ENCODE measurements at regions not wholly inside any gene's neighbourhood (a gene's known extent, or its start where the extent isn't known, plus 50 kb on each side); places are given as distances from the start of the nearest gene placed in this dataset.

DNA sequence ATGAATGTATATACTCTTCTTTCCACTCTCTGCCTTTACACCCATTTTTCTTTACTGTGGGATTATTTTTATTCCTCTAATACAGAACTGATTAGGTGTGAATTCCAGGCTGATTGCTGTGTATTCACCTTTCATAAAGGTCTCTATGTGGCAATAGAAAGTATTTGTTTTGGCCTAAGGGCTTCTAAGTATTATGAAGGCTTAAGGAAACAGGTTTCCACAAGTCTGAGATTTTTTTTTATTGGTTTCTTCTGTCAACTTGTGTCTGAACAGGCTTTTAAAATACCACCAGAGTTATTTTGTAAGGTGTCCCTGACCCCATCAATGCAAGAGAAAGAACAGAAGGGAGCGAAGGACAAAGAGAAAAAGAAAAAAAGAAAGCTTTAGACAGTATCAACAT lies 1102.0 kb upstream of the SPRY2 start:
- Histone ChIP-seq H3K9me2 (ENCODE audit: insufficient read depth, low read length) (no peaks in the 10 kb centered on the region), H4K20me1 (ENCODE audit: insufficient read depth) (no peaks in the 10 kb centered on the region), H3K9ac (ENCODE audit: low read length) (no peak overlapping the region), H3K9me3 (ENCODE audit: low read length) (no peaks in the 10 kb centered on the region), H3K4me3 (ENCODE audit: low read length) (no peak overlapping the region), H3F3A (ENCODE audit: insufficient read depth, low read length, poor library complexity, severe bottlenecking) (no peaks in the 10 kb centered on the region), H3K27me3 (ENCODE audit: insufficient read depth, low read depth, low read length) (no peaks in the 10 kb centered on the region), H3K27ac (ENCODE audit: low read length) (no peak overlapping the region), H3K4me2 (ENCODE audit: low read length) (no peak overlapping the region), H2AFZ (ENCODE audit: low read depth, low read length) (no peak overlapping the region), H3K36me3 (ENCODE audit: insufficient read depth, low read length) (no peaks in the 10 kb centered on the region), H3K79me2 (replicated peaks; ENCODE audit: insufficient read depth, low read length) (no peaks in the 10 kb centered on the region)
- TF ChIP-seq EZH2 (IDR thresholded peaks at IDR 0.05; ENCODE audit: borderline replicate concordance, insufficient read depth, low read length, poor library complexity, severe bottlenecking) (no peak), EP300 (conservative IDR thresholded peaks at IDR 0.05; ENCODE audit: poor library complexity, severe bottlenecking) (no peak), MXI1 (conservative IDR thresholded peaks at IDR 0.05; ENCODE audit: poor library complexity, severe bottlenecking) (no peak), CTCF (IDR thresholded peaks at IDR 0.05; ENCODE audit: poor library complexity, severe bottlenecking) (no peak), TAF1 (IDR thresholded peaks at IDR 0.05; ENCODE audit: low read depth) (no peak)

GRCh38 chr13:81425286-81425685 lies 1084.4 kb upstream of the SPRY2 start:
- TF ChIP-seq CTCF (IDR thresholded peaks at IDR 0.05; ENCODE audit: poor library complexity, severe bottlenecking) = no peak
- no peak for TF ChIP-seq EZH2 (IDR thresholded peaks at IDR 0.05; ENCODE audit: borderline replicate concordance, insufficient read depth, low read length, poor library complexity, severe bottlenecking)
- peak; percentile 93 for TF ChIP-seq EP300 (conservative IDR thresholded peaks at IDR 0.05; ENCODE audit: poor library complexity, severe bottlenecking)
- TF ChIP-seq POLR2AphosphoS5 (IDR thresholded peaks at IDR 0.05) = peak; percentile 72
- TF ChIP-seq REST (IDR thresholded peaks at IDR 0.05; ENCODE audit: borderline replicate concordance) = no peak
- no peak for TF ChIP-seq TAF1 (IDR thresholded peaks at IDR 0.05; ENCODE audit: low read depth)
- TF ChIP-seq RAD21 (conservative IDR thresholded peaks at IDR 0.05) = peak; percentile 35
- no peak for TF ChIP-seq MXI1 (conservative IDR thresholded peaks at IDR 0.05; ENCODE audit: poor library complexity, severe bottlenecking)
- no peak for TF ChIP-seq SMC3 (conservative IDR thresholded peaks at IDR 0.05; ENCODE audit: poor library complexity)

More at GRCh38 chr13:81425286-81425685, 1084.4 kb upstream of the SPRY2 start:
- H3K9me3 ChIP-seq (ENCODE audit: low read length) = no peaks in the 10 kb centered on the region
- H4K20me1 ChIP-seq (ENCODE audit: insufficient read depth) = no peaks in the 10 kb centered on the region
- H3K36me3 ChIP-seq (ENCODE audit: insufficient read depth, low read length) = no peaks in the 10 kb centered on the region
- no peaks in the 10 kb centered on the region for H3K27me3 ChIP-seq (ENCODE audit: insufficient read depth, low read depth, low read length)
- no peaks in the 10 kb centered on the region for H3K9me2 ChIP-seq (ENCODE audit: insufficient read depth, low read length)
- H3K4me3 ChIP-seq (ENCODE audit: low read length) = peak overlapping the region; percentile 3
- H3K4me2 ChIP-seq (ENCODE audit: low read length) = no peak overlapping the region
- H3K27ac ChIP-seq (ENCODE audit: low read length) = peak overlapping the region; percentile 15
- H3K79me2 ChIP-seq (replicated peaks; ENCODE audit: insufficient read depth, low read length) = no peaks in the 10 kb centered on the region
- no peak overlapping the region for H3K9ac ChIP-seq (ENCODE audit: low read length)
- H3F3A ChIP-seq (ENCODE audit: insufficient read depth, low read length, poor library complexity, severe bottlenecking) = no peaks in the 10 kb centered on the region
- no peak overlapping the region for H2AFZ ChIP-seq (ENCODE audit: low read depth, low read length)
